ENCODE measurements at regions not wholly inside any gene's neighbourhood (a gene's known extent, or its start where the extent isn't known, plus 50 kb on each side); places are given as distances from the start of the nearest gene placed in this dataset.

DNA sequence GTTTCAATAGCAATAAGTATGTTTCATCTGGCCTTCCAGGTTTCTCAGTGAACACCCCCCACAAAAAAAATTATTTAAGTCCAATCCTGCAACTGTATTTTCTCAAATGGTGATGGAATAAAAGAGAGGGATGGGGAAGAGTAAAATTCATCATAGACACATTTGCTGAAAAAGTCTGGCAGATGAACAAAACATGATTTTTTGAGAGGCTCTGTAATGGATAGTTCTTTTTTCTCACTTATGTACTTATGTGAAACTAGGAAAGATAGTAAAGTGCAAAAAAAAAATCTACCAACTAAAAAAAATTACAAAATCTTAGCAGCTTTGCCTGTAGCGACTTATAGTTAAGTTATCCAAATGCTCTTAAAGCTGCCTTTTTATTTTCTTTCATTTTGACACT lies 412.4 kb downstream of the FOXG1 start:
- no peak overlapping the region for H3K27ac Mint-ChIP-seq (ENCODE audit: unreplicated experiment)
- no peak for TF ChIP-seq CTCF (IDR thresholded peaks at IDR 0.05)
- H3K9me3 Mint-ChIP-seq (ENCODE audit: unreplicated experiment), result peaks cover 12% of the 10 kb centered on the region
- H3K36me3 Mint-ChIP-seq (ENCODE audit: unreplicated experiment), result no peaks in the 10 kb centered on the region
- no peaks in the 10 kb centered on the region for H3K4me1 Mint-ChIP-seq (ENCODE audit: unreplicated experiment)
- H3K4me3 Mint-ChIP-seq (ENCODE audit: unreplicated experiment), result no peak overlapping the region
- no peak for DNase-seq (ENCODE audit: extremely low spot score, unreplicated experiment)
- peaks cover 2% of the 10 kb centered on the region for H3K27me3 Mint-ChIP-seq (ENCODE audit: unreplicated experiment)

- Mint-ChIP-seq H3K27me3 (ENCODE audit: unreplicated experiment) (no peaks in the 10 kb centered on the region), H3K36me3 (ENCODE audit: unreplicated experiment) (no peaks in the 10 kb centered on the region), H3K27ac (ENCODE audit: unreplicated experiment) (no peak overlapping the region), H3K4me3 (ENCODE audit: unreplicated experiment) (no peak overlapping the region), H3K9me3 (ENCODE audit: unreplicated experiment) (no peaks in the 10 kb centered on the region), H3K4me1 (ENCODE audit: unreplicated experiment) (no peaks in the 10 kb centered on the region)
- no peak for DNase-seq (ENCODE audit: extremely low spot score, unreplicated experiment)
- no peak for TF ChIP-seq CTCF (IDR thresholded peaks at IDR 0.05)
These were observed 424.5 kb downstream of the FOXG1 start for GRCh38 chr14:29191092-29191491.

DNA sequence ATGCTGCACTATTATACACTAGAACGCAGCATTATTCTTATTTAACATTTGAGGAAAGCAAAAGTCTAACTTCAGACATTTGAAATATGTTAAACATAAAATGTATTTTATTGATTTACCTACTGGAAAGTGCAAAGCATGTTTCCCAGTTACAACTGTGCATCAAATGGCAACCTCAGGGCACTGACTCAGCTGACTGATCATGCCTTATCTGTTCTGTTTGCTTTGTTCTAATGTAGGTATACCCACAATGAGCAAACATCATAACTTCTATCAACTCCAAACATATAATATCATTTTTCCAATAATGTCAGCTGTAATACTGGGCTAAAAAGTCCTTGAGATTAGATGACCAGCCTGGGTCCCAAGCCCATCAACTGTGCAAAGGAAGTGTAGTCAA lies 431.0 kb downstream of the FOXG1 start:
- H3K27ac Mint-ChIP-seq (ENCODE audit: unreplicated experiment), result no peak overlapping the region
- H3K9me3 Mint-ChIP-seq (ENCODE audit: unreplicated experiment), result no peaks in the 10 kb centered on the region
- H3K27me3 Mint-ChIP-seq (ENCODE audit: unreplicated experiment), result no peaks in the 10 kb centered on the region
- no peak overlapping the region for H3K4me3 Mint-ChIP-seq (ENCODE audit: unreplicated experiment)
- DNase-seq (ENCODE audit: extremely low spot score, unreplicated experiment), result no peak
- no peaks in the 10 kb centered on the region for H3K4me1 Mint-ChIP-seq (ENCODE audit: unreplicated experiment)
- no peak for TF ChIP-seq CTCF (IDR thresholded peaks at IDR 0.05)
- H3K36me3 Mint-ChIP-seq (ENCODE audit: unreplicated experiment), result no peaks in the 10 kb centered on the region

DNA sequence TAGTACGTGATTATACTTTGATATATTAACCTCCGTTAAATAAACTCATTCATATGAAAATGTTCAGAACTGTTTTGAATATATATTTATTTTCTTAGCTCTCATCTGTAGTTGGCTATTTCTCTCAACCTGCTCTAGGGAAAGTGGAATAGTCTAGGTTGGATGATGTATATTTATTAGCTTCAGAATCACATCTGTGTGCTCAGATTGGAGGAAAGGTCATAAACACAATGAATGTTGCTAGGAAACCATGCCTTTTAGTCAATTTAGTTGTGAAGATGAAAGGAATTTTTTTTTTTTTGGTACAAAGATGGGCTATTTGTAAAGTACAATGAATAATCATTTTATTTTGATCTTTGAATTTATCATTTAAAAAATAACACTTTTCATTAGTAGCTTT lies 439.1 kb downstream of the FOXG1 start:
- peaks cover 3% of the 10 kb centered on the region for H3K27me3 Mint-ChIP-seq (ENCODE audit: unreplicated experiment)
- H3K9me3 Mint-ChIP-seq (ENCODE audit: unreplicated experiment), result no peaks in the 10 kb centered on the region
- no peaks in the 10 kb centered on the region for H3K4me1 Mint-ChIP-seq (ENCODE audit: unreplicated experiment)
- no peaks in the 10 kb centered on the region for H3K36me3 Mint-ChIP-seq (ENCODE audit: unreplicated experiment)
- H3K27ac Mint-ChIP-seq (ENCODE audit: unreplicated experiment), result no peak overlapping the region
- H3K4me3 Mint-ChIP-seq (ENCODE audit: unreplicated experiment), result no peak overlapping the region
- DNase-seq (ENCODE audit: extremely low spot score, unreplicated experiment), result no peak
- TF ChIP-seq CTCF (IDR thresholded peaks at IDR 0.05), result no peak

- Mint-ChIP-seq H3K4me3 (ENCODE audit: unreplicated experiment) (no peak overlapping the region), H3K9me3 (ENCODE audit: unreplicated experiment) (no peaks in the 10 kb centered on the region), H3K27me3 (ENCODE audit: unreplicated experiment) (peaks cover 8% of the 10 kb centered on the region), H3K36me3 (ENCODE audit: unreplicated experiment) (no peaks in the 10 kb centered on the region), H3K27ac (ENCODE audit: unreplicated experiment) (no peak overlapping the region), H3K4me1 (ENCODE audit: unreplicated experiment) (no peaks in the 10 kb centered on the region)
- DNase-seq (ENCODE audit: extremely low spot score, unreplicated experiment), result no peak
- TF ChIP-seq CTCF (IDR thresholded peaks at IDR 0.05), result no peak
These were observed 449.3 kb downstream of the FOXG1 start for GRCh38 chr14:29215853-29216252.
